Ishikawa (cell line): ENCODE measurements at regions not wholly inside any gene's neighbourhood (a gene's known extent, or its start where the extent isn't known, plus 50 kb on each side); places are given as distances from the start of the nearest gene placed in this dataset.

Experiments used
- CEBPB ChIP-seq: IDR thresholded peaks from 2 replicates; pipeline ENCODE4 v1.6.1; 2012
- CREB1 ChIP-seq: IDR thresholded peaks from 2 replicates; pipeline ENCODE4 v1.6.1; 2012; ENCODE audit warnings: low read depth
- EGR1 ChIP-seq: IDR thresholded peaks from 2 replicates; pipeline ENCODE4 v1.6.1; 2012
- EP300 ChIP-seq: IDR thresholded peaks from 2 replicates; pipeline ENCODE4 v1.6.1; 2012; ENCODE audit warnings: borderline replicate concordance
- FOXM1 ChIP-seq: IDR thresholded peaks from 2 replicates; pipeline ENCODE4 v1.6.1; 2012; ENCODE audit warnings: low read depth, borderline replicate concordance
- MAX ChIP-seq: IDR thresholded peaks from 2 replicates; pipeline ENCODE4 v1.6.1; 2012
- NFIC ChIP-seq: IDR thresholded peaks from 2 replicates; pipeline ENCODE4 v1.6.1; 2012
- RAD21 ChIP-seq: IDR thresholded peaks from 2 replicates; pipeline ENCODE4 v1.6.1; 2012; ENCODE audit warnings: low read depth
- REST ChIP-seq: IDR thresholded peaks from 2 replicates; pipeline ENCODE4 v1.6.1; 2012; ENCODE audit warnings: low read depth, mild to moderate bottlenecking
- TAF1 ChIP-seq: IDR thresholded peaks from 2 replicates; pipeline ENCODE4 v1.6.1; 2012; ENCODE audit warnings: low read depth, mild to moderate bottlenecking
- TCF12 ChIP-seq: IDR thresholded peaks from 2 replicates; pipeline ENCODE4 v1.6.1; 2012; ENCODE audit warnings: low read depth
- TEAD4 ChIP-seq: IDR thresholded peaks from 2 replicates; pipeline ENCODE4 v1.6.1; 2012
- USF1 ChIP-seq: IDR thresholded peaks from 2 replicates; pipeline ENCODE4 v1.6.1; 2012
- YY1 ChIP-seq: IDR thresholded peaks from 2 replicates; pipeline ENCODE4 v1.6.1; 2012; ENCODE audit warnings: low read depth
- ZBTB7A ChIP-seq: IDR thresholded peaks from 2 replicates; pipeline ENCODE4 v1.6.1; 2012; ENCODE audit warnings: low read depth

- TF ChIP-seq EGR1 (no peak), NFIC (no peak), USF1 (no peak), MAX (no peak), FOXM1 (no peak), ZBTB7A (no peak), EP300 (no peak), TAF1 (no peak), CEBPB (no peak)
These were observed 525.0 kb upstream of the ADARB2 start for GRCh38 chr10:2262333-2262732.

GRCh38 chr10:2256241-2256640, 518.9 kb upstream of the ADARB2 start:
- TF ChIP-seq REST (no peak), EP300 (no peak), CEBPB (no peak), TCF12 (no peak), NFIC (no peak), USF1 (no peak), TAF1 (no peak), MAX (no peak), ZBTB7A (no peak), EGR1 (no peak), YY1 (no peak), TEAD4 (no peak), FOXM1 (no peak), RAD21 (no peak), CREB1 (no peak)

GRCh38 chr10:2252096-2252495, 514.8 kb upstream of the ADARB2 start:
- TF ChIP-seq YY1 (no peak), ZBTB7A (no peak), TEAD4 (no peak), NFIC (no peak), MAX (no peak), USF1 (no peak), EGR1 (no peak), RAD21 (no peak), CEBPB (no peak), TAF1 (no peak), EP300 (no peak), CREB1 (no peak), REST (no peak), FOXM1 (no peak)

GRCh38 chr10:2251631-2252030, 514.3 kb upstream of the ADARB2 start:
- TF ChIP-seq CREB1 (no peak), TCF12 (no peak), TAF1 (no peak), TEAD4 (no peak), EP300 (no peak), NFIC (no peak), YY1 (no peak)

- TF ChIP-seq YY1 (no peak), EP300 (no peak)
These were observed 509.4 kb upstream of the ADARB2 start for GRCh38 chr10:2246747-2247146.

- TF ChIP-seq RAD21 (no peak), TEAD4 (no peak), FOXM1 (no peak), YY1 (no peak), USF1 (no peak), ZBTB7A (no peak), MAX (no peak)
These were observed 508.3 kb upstream of the ADARB2 start for GRCh38 chr10:2245580-2245979.
